ENCODE measurements at regions not wholly inside any gene's neighbourhood (a gene's known extent, or its start where the extent isn't known, plus 50 kb on each side); places are given as distances from the start of the nearest gene placed in this dataset.

- DNase-seq (ENCODE audit: low spot score in 2 of 2) = no peak
- H3K9me3 ChIP-seq = no peaks in the 10 kb centered on the region
- H3K27me3 ChIP-seq (ENCODE audit: low read depth) = no peaks in the 10 kb centered on the region
- no peak overlapping the region for H3K4me3 ChIP-seq
- in situ Hi-C loops (cut with MboI; ENCODE audit: low sequenced_read_pairs) = no loop called here
- no peaks in the 10 kb centered on the region for H3K36me3 ChIP-seq (replicated peaks)
- no peaks in the 10 kb centered on the region for H3K4me1 ChIP-seq
Observed at GRCh38 chr3:31389939-31390338, 142.8 kb upstream of the STT3B start.

DNA sequence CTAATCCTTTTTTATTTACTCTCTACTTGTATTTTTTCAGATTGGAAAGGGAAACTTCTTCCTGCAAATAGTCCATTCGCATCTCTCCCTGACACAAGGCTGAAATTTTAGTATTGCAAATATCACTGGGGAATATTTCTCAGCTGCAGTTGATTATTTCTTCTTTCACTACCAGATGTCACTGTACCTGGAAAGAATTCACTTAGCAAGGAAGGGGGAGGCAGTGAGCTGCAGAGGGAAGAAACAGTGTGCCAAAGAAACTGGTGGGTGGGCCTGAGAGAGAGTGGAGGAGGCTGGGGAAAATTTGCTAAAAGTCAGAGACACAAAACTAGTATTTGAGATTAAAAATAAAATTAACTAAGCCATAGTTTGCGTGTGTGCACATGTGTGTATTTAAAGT lies 142.3 kb upstream of the STT3B start:
- no peaks in the 10 kb centered on the region for H3K9me3 ChIP-seq
- DNase-seq (ENCODE audit: low spot score in 2 of 2) = no peak
- no peaks in the 10 kb centered on the region for H3K36me3 ChIP-seq (replicated peaks)
- H3K27me3 ChIP-seq (ENCODE audit: low read depth) = no peaks in the 10 kb centered on the region
- H3K4me3 ChIP-seq = no peak overlapping the region
- in situ Hi-C loops (cut with MboI; ENCODE audit: low sequenced_read_pairs) = no loop called here
- no peaks in the 10 kb centered on the region for H3K4me1 ChIP-seq

- Histone ChIP-seq H3K36me3 (replicated peaks) (no peaks in the 10 kb centered on the region), H3K4me1 (no peaks in the 10 kb centered on the region), H3K9me3 (no peaks in the 10 kb centered on the region), H3K4me3 (no peak overlapping the region), H3K27me3 (ENCODE audit: low read depth) (no peaks in the 10 kb centered on the region)
- in situ Hi-C loops (cut with MboI; ENCODE audit: low sequenced_read_pairs) = no loop called here
- DNase-seq (ENCODE audit: low spot score in 2 of 2) = no peak
Observed at GRCh38 chr3:31391150-31391549, 141.6 kb upstream of the STT3B start.

DNA sequence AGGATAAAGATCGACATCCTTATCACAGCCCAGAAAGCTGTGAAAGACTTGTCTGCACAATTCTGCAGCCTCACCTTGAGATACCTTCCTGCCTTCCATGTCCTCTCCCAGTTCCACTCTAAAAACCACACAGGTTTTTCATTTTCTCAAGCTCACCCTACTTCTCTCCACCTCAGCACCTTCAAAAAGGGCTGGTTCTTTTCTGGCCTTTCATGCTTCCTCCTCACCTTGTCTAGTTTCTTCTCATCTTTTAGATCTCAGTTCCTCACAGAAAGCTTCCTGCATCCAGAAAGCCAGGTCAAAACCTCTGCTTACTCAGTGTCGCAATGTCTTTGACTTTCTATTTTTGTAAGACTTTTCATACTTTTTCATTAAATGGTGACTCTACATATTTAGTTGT lies 140.2 kb upstream of the STT3B start:
- in situ Hi-C loops (cut with MboI; ENCODE audit: low sequenced_read_pairs) = no loop called here
- H3K4me1 ChIP-seq = no peaks in the 10 kb centered on the region
- H3K27me3 ChIP-seq (ENCODE audit: low read depth) = no peaks in the 10 kb centered on the region

GRCh38 chr3:31399271-31399670 lies 133.5 kb upstream of the STT3B start:
- in situ Hi-C loops (cut with MboI; ENCODE audit: low sequenced_read_pairs) = no loop called here
- Histone ChIP-seq H3K9me3 (no peaks in the 10 kb centered on the region), H3K36me3 (replicated peaks) (no peaks in the 10 kb centered on the region), H3K4me3 (no peak overlapping the region), H3K4me1 (peaks cover 2% of the 10 kb centered on the region; the same call in 1 of the 2 replicates), H3K27me3 (ENCODE audit: low read depth) (no peaks in the 10 kb centered on the region)
- no peak for DNase-seq (ENCODE audit: low spot score in 2 of 2)

More for the DNA sequence above, 140.2 kb upstream of the STT3B start:
- Histone ChIP-seq H3K4me3 (no peak overlapping the region), H3K36me3 (replicated peaks) (no peaks in the 10 kb centered on the region), H3K9me3 (no peaks in the 10 kb centered on the region)
- DNase-seq (ENCODE audit: low spot score in 2 of 2) = no peak

DNA sequence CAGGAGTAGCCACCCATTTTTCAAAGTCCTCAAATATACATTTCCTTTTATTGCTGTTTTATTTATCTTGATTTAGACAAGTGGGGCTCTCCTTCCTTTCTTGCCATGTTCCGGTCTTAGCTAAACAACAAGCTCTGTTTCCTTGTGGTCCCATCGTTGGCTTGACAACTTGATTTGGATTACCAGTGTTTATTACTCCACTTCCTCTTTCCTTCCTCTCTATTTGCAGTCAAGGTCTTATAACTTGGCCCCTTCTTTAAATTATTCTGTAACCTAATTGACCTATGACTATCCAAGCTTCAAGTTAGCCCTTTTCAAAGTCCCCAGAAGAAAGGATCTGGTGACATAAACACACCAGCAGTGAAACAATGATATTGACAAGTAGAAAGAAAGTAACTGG lies 130.6 kb upstream of the STT3B start:
- no peak for DNase-seq (ENCODE audit: low spot score in 2 of 2)
- in situ Hi-C loops (cut with MboI; ENCODE audit: low sequenced_read_pairs) = no loop called here

DNA sequence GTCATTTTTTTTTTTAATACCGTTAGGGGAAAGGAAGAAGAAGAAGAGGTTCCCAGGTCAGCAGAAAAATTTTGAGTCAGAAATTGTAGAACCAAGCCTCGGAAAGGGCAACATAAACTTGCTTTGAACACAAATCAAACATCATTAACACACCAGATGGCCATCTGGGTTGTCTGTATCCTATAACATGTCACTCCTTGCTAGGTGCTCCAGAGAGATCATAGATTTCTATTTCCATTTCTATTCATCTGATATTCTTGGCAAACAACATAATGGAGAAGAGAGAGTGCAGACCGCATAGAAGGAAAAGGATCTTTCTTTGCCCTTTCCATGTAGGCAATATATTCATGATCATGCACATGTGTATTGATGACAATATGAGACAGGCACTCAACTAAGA lies 129.5 kb upstream of the STT3B start:
- DNase-seq (ENCODE audit: low spot score in 2 of 2) = no peak
- Histone ChIP-seq H3K27me3 (ENCODE audit: low read depth) (no peaks in the 10 kb centered on the region), H3K9me3 (no peaks in the 10 kb centered on the region), H3K36me3 (replicated peaks) (no peaks in the 10 kb centered on the region), H3K4me3 (no peak overlapping the region), H3K4me1 (peaks cover 16% of the 10 kb centered on the region)
- in situ Hi-C loops (cut with MboI; ENCODE audit: low sequenced_read_pairs) = no loop called here

More for the DNA sequence above, 130.6 kb upstream of the STT3B start:
- no peaks in the 10 kb centered on the region for H3K9me3 ChIP-seq
- H3K4me3 ChIP-seq = no peak overlapping the region
- H3K4me1 ChIP-seq = peaks cover 16% of the 10 kb centered on the region
- no peaks in the 10 kb centered on the region for H3K27me3 ChIP-seq (ENCODE audit: low read depth)
- no peaks in the 10 kb centered on the region for H3K36me3 ChIP-seq (replicated peaks)

- in situ Hi-C loops (cut with MboI; ENCODE audit: low sequenced_read_pairs) = no loop called here
- Histone ChIP-seq H3K36me3 (replicated peaks) (no peaks in the 10 kb centered on the region), H3K27me3 (ENCODE audit: low read depth) (no peaks in the 10 kb centered on the region), H3K4me1 (peaks cover 16% of the 10 kb centered on the region), H3K4me3 (no peak overlapping the region), H3K9me3 (no peaks in the 10 kb centered on the region; the same call in 1 of the 2 replicates)
- DNase-seq (ENCODE audit: low spot score in 2 of 2) = peak in 1 of 2 experiments; percentile 85
Observed at GRCh38 chr3:31404871-31405270, 127.9 kb upstream of the STT3B start.

GRCh38 chr3:31405515-31405914 lies 127.2 kb upstream of the STT3B start:
- in situ Hi-C loops (cut with MboI; ENCODE audit: low sequenced_read_pairs) = no loop called here
- Histone ChIP-seq H3K9me3 (no peaks in the 10 kb centered on the region; the same call in 1 of the 2 replicates), H3K27me3 (ENCODE audit: low read depth) (no peaks in the 10 kb centered on the region), H3K4me1 (peaks cover 16% of the 10 kb centered on the region), H3K4me3 (no peak overlapping the region), H3K36me3 (replicated peaks) (no peaks in the 10 kb centered on the region)
- DNase-seq (ENCODE audit: low spot score in 2 of 2) = peak in 1 of 2 experiments; percentile 13

DNA sequence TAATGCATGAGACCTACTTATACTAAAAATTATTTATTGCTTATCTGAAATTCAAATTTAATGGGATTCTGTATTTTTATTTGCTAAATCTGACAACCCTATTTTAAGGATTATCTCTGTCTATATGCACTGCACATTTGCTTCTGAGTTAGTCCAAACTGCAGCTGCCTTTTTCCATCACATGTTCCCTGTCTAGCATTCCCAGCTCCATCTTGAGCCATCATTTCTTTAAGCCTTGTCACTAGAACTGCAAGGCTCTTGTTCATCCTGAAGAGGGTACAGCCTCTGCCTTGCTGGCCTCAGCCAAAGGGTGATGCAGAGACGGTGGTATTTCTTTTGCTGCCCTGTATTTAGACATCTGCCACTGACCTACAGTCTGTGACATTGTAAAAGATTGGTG lies 125.8 kb upstream of the STT3B start:
- in situ Hi-C loops (cut with MboI; ENCODE audit: low sequenced_read_pairs) = no loop called here

DNA sequence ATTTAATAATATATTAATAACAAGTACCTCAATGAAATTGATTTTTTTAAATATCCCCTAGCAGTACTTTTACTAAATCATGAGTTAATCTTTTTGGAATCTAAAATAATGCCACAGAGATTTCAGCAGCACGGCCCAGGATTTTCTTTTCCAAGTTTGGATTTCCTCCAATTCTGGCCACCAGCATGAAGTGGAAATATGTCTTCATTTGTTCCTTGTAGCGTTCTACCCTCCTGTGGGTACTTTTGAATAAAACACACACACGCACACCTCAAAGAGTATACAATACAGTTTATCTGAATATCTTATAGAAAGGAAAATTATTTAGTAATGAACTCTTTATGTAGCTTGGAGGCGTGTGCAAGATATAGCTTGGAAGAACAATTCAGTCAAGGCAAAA lies 125.1 kb upstream of the STT3B start:
- no peak for DNase-seq (ENCODE audit: low spot score in 2 of 2)
- Histone ChIP-seq H3K4me1 (peaks cover 16% of the 10 kb centered on the region), H3K4me3 (no peak overlapping the region), H3K27me3 (ENCODE audit: low read depth) (no peaks in the 10 kb centered on the region), H3K9me3 (no peaks in the 10 kb centered on the region; the same call in 1 of the 2 replicates), H3K36me3 (replicated peaks) (no peaks in the 10 kb centered on the region)
- in situ Hi-C loops (cut with MboI; ENCODE audit: low sequenced_read_pairs) = no loop called here

More for the DNA sequence above, 125.8 kb upstream of the STT3B start:
- no peak overlapping the region for H3K4me3 ChIP-seq
- H3K9me3 ChIP-seq = no peaks in the 10 kb centered on the region; the same call in 1 of the 2 replicates
- DNase-seq (ENCODE audit: low spot score in 2 of 2) = no peak
- H3K27me3 ChIP-seq (ENCODE audit: low read depth) = no peaks in the 10 kb centered on the region
- H3K36me3 ChIP-seq (replicated peaks) = no peaks in the 10 kb centered on the region
- peaks cover 16% of the 10 kb centered on the region for H3K4me1 ChIP-seq

GRCh38 chr3:31408720-31409119 lies 124.0 kb upstream of the STT3B start:
- Histone ChIP-seq H3K27me3 (ENCODE audit: low read depth) (no peaks in the 10 kb centered on the region), H3K36me3 (replicated peaks) (no peaks in the 10 kb centered on the region), H3K9me3 (no peaks in the 10 kb centered on the region; the same call in 1 of the 2 replicates), H3K4me1 (peaks cover 15% of the 10 kb centered on the region), H3K4me3 (no peak overlapping the region)
- no peak for DNase-seq (ENCODE audit: low spot score in 2 of 2)
- in situ Hi-C loops (cut with MboI; ENCODE audit: low sequenced_read_pairs) = no loop called here

DNA sequence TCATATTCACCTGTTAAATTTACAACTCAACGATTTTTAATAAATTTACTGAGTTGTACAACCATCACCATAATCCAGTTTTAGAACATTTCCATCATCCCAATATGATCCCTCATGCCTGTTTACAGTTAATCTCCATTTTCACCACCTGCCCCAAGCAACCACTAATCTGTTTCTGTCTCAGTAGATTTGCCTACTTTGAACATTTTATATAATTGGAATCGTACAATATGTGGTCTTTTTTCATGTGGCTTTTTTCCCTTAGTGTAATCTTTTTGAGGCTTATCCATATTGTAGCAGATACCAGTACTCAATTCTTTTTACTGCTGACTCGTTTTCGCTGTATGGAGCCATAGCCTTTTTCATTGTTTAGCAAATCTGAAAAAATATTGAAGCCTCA lies 123.3 kb upstream of the STT3B start:
- peaks cover 14% of the 10 kb centered on the region for H3K4me1 ChIP-seq
- no peaks in the 10 kb centered on the region for H3K27me3 ChIP-seq (ENCODE audit: low read depth)
- in situ Hi-C loops (cut with MboI; ENCODE audit: low sequenced_read_pairs) = no loop called here
- no peak for DNase-seq (ENCODE audit: low spot score in 2 of 2)
- H3K9me3 ChIP-seq = no peaks in the 10 kb centered on the region; the same call in 1 of the 2 replicates
- H3K4me3 ChIP-seq = no peak overlapping the region
- no peaks in the 10 kb centered on the region for H3K36me3 ChIP-seq (replicated peaks)

DNA sequence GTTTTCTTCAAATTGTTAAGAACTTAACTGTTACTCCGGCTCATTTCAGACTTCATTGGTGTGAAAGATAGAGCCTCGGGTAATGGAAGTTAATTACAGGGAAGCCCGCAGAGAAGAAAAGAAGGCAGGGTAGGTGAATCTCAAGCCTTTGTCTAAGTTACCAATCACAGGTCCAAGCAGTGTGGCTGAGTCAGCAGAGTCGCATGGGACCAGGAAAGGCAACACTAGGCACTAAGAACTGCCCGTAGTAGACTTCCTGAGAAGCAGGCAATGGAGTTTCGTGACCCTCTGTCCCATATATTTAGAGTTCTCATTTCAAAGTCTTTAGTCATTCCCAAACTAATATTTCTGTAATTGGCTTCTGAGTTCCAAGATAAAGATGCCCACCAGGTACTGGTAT lies 122.9 kb upstream of the STT3B start:
- H3K36me3 ChIP-seq (replicated peaks) = no peaks in the 10 kb centered on the region
- no peaks in the 10 kb centered on the region for H3K27me3 ChIP-seq (ENCODE audit: low read depth)
- peaks cover 11% of the 10 kb centered on the region for H3K4me1 ChIP-seq
- no peaks in the 10 kb centered on the region; the same call in 1 of the 2 replicates for H3K9me3 ChIP-seq
- no peak for DNase-seq (ENCODE audit: low spot score in 2 of 2)
- no peak overlapping the region for H3K4me3 ChIP-seq
- in situ Hi-C loops (cut with MboI; ENCODE audit: low sequenced_read_pairs) = no loop called here

GRCh38 chr3:31410411-31410810 lies 122.3 kb upstream of the STT3B start:
- Histone ChIP-seq H3K4me1 (peaks cover 7% of the 10 kb centered on the region), H3K4me3 (no peak overlapping the region), H3K9me3 (no peaks in the 10 kb centered on the region; the same call in 1 of the 2 replicates), H3K27me3 (ENCODE audit: low read depth) (no peaks in the 10 kb centered on the region), H3K36me3 (replicated peaks) (no peaks in the 10 kb centered on the region)
- in situ Hi-C loops (cut with MboI; ENCODE audit: low sequenced_read_pairs) = no loop called here
- DNase-seq (ENCODE audit: low spot score in 2 of 2) = no peak
